ENCODE measurements at regions not wholly inside any gene's neighbourhood (a gene's known extent, or its start where the extent isn't known, plus 50 kb on each side); places are given as distances from the start of the nearest gene placed in this dataset.

DNA sequence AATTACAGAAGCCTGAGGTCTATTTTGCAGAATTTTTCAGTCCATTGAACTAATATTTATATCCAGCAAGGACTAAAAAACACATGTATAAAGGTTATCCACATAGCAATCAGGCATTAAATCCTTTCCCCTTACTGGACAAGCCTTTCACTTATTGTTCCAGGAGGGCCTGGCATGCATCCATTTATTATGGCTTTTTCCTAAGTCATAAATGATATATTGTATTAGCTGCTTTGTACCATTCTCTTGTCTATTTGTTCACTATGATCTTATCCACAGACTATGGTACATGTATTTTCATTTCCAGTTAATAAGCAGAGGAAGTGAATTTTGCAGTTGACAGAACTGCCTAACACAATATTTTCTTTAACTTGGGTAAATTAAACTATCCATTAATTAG lies 105.4 kb upstream of the ANK2 start:
- H2BK12ac ChIP-seq (ENCODE audit: insufficient read length, low read depth, low read length): no peak overlapping the region
- no peak overlapping the region for H3K18ac ChIP-seq (ENCODE audit: insufficient read length, low read depth, low read length)
- H3K4me2 ChIP-seq (ENCODE audit: insufficient read depth, insufficient read length, low read length): no peak overlapping the region
- no peak overlapping the region for H2BK120ac ChIP-seq (ENCODE audit: low read depth, low read length, poor library complexity, severe bottlenecking)
- H3K27ac ChIP-seq (ENCODE audit: insufficient read length, low read depth, low read length): no peak overlapping the region
- H2AK5ac ChIP-seq (ENCODE audit: insufficient read length, low read length): no peak overlapping the region
- no peaks in the 10 kb centered on the region for H3K27me3 Mint-ChIP-seq (ENCODE audit: low read depth)
- H3K9me3 ChIP-seq (ENCODE audit: control insufficient read depth, low read depth, low read length): no peaks in the 10 kb centered on the region
- no peak overlapping the region for H3T11ph ChIP-seq (ENCODE audit: low read length)
- no peak overlapping the region for H3K27ac Mint-ChIP-seq
- H3K23ac ChIP-seq (ENCODE audit: insufficient read length, low read depth, low read length): no peak overlapping the region
- H3K4me1 ChIP-seq (ENCODE audit: insufficient read depth, low read length): no peaks in the 10 kb centered on the region
- H4K8ac ChIP-seq (replicated peaks; ENCODE audit: insufficient read length, low read depth, low read length): no peak overlapping the region
- H3K36me3 Mint-ChIP-seq (ENCODE audit: insufficient read depth in 1 of 3, low read depth in 3 of 3): peaks cover 2 to 6% (median 5%) of the 10 kb centered on the region in 3 experiments; a peak in 5 of 7 replicates
- H3K79me1 ChIP-seq (ENCODE audit: insufficient read depth, low read depth, low read length, poor library complexity, severe bottlenecking): no peaks in the 10 kb centered on the region
- no peak overlapping the region for H2BK5ac ChIP-seq (ENCODE audit: insufficient read length, low read length)
- no peak for DNase-seq
- no peak overlapping the region for H4K91ac ChIP-seq (ENCODE audit: insufficient read length, low read depth, low read length)
- TF ChIP-seq, protein P1, sequence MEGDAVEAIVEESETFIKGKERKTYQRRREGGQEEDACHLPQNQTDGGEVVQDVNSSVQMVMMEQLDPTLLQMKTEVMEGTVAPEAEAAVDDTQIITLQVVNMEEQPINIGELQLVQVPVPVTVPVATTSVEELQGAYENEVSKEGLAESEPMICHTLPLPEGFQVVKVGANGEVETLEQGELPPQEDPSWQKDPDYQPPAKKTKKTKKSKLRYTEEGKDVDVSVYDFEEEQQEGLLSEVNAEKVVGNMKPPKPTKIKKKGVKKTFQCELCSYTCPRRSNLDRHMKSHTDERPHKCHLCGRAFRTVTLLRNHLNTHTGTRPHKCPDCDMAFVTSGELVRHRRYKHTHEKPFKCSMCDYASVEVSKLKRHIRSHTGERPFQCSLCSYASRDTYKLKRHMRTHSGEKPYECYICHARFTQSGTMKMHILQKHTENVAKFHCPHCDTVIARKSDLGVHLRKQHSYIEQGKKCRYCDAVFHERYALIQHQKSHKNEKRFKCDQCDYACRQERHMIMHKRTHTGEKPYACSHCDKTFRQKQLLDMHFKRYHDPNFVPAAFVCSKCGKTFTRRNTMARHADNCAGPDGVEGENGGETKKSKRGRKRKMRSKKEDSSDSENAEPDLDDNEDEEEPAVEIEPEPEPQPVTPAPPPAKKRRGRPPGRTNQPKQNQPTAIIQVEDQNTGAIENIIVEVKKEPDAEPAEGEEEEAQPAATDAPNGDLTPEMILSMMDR (conservative IDR thresholded peaks at IDR 0.05): no peak
- H3K79me2 ChIP-seq (ENCODE audit: insufficient read depth, low read length): no peaks in the 10 kb centered on the region
- H3K14ac ChIP-seq (ENCODE audit: insufficient read depth, low read length): no peak overlapping the region
- H3K27me3 ChIP-seq (ENCODE audit: insufficient read depth, low read length): no peaks in the 10 kb centered on the region
- no peak overlapping the region for H3K56ac ChIP-seq (ENCODE audit: insufficient read length, low read depth, low read length)
- no peaks in the 10 kb centered on the region for H3K23me2 ChIP-seq (ENCODE audit: insufficient read length, low read depth, low read length, poor library complexity, severe bottlenecking)
- H2BK15ac ChIP-seq (ENCODE audit: low read depth, low read length): no peak overlapping the region
- H3K9ac ChIP-seq (ENCODE audit: extremely low read depth, insufficient read length, low read length): no peak overlapping the region
- no peak overlapping the region for H2AFZ ChIP-seq (ENCODE audit: low read length)
- no peaks in the 10 kb centered on the region for H4K20me1 ChIP-seq (ENCODE audit: control insufficient read depth, insufficient read depth, insufficient read length)
- no peak overlapping the region for H3K4ac ChIP-seq (ENCODE audit: low read depth, low read length)
- H3K4me1 Mint-ChIP-seq: peaks cover 5 to 15% of the 10 kb centered on the region in 2 experiments; a peak in 3 of 4 replicates
- H3K4me3 Mint-ChIP-seq: no peak overlapping the region
- H2BK20ac ChIP-seq (ENCODE audit: low read depth, low read length, poor library complexity, severe bottlenecking): no peak overlapping the region
- peaks cover 0 to 4% of the 10 kb centered on the region in 2 experiments; a peak in 1 of 5 replicates for H3K9me3 Mint-ChIP-seq
- H4K5ac ChIP-seq (ENCODE audit: insufficient read length, low read depth, low read length): no peak overlapping the region

Data from H9 (cell line).